Lung microvascular endothelial cell (primary cell): ENCODE measurements at regions not wholly inside any gene's neighbourhood (a gene's known extent, or its start where the extent isn't known, plus 50 kb on each side); places are given as distances from the start of the nearest gene placed in this dataset.
A peak's percentile ranks its signal among the peaks of the same experiment; 100 is the strongest.

Source experiments
- DNase-seq, 2 donors: peaks; one replicate each; pipeline versions ENCODE4 v3.0.0 to v3.0.0-alpha.2; 2010; ENCODE audit warnings: low read depth in 2 of 2

- peak; percentile 1 to 29 for DNase-seq
These were observed 101.9 kb upstream of the ANO3 start for GRCh38 chr11:26229981-26230380.

DNA sequence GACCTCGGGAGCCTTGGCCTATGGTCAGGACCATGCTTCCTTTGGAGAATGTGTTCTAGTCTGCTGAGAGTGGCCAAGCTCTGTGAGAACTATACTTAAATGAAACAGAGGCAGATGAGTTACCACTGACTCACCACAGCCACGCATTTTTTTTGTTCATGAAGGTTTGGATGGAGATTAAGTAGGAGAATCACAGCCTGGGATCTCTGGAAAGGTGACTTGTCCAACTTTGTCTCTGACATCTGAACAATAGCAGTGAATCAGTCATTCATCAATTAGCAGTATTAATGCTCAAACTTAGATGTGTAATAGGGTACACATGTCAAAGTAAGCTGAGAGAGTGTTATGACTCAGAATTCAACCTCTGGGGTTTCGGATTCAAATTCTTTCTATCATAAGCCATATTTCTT is 100.7 kb upstream of the ANO3 start:
- DNase-seq, result peak in 1 of 2 donors; percentile 89

- DNase-seq, result peak in 1 of 2 donors; percentile 30
These were observed 97.5 kb upstream of the ANO3 start for GRCh38 chr11:26234451-26234850.

DNA sequence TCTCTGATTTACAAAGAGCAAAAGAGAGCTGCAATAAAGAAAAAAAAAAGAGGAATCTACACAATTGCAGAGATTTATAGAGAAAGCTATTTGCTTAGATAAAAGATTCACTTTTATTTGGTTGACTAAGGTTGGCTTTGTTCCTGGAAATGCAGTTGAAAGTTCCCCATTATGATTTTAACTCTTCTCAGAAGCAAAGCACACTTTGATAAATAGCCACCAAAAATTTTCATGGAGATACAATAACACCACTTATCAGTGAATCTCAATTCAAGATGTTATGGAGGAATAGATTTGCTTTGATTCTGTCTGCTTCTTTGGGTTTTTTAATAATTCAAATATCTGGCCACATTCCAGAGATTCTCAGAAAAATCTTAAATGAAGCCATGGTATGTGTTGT is 88.5 kb upstream of the ANO3 start:
- no peak for DNase-seq

- no peak for DNase-seq
These were observed 87.7 kb upstream of the ANO3 start for GRCh38 chr11:26244207-26244606.

GRCh38 chr11:26245046-26245445 is 86.9 kb upstream of the ANO3 start:
- DNase-seq, result no peak

DNA sequence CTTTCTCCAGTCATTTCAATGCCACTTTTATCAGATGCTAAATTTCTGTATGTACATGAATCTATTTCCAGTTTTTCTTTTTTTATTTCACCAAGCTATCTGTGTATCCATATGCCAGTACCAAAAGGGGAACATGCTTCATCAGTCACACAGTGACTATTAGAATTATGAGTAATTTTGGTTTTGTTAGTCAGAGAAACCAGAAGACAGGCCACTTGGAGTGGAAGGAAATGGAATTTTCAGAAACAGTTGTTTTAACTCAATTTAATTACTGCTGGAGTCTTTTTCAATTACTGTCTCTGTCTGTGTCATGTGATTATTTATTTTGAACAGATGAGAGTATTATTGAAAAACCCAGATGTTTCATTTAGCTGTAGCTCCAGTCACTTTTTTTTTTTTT is 84.6 kb upstream of the ANO3 start:
- no peak for DNase-seq

DNA sequence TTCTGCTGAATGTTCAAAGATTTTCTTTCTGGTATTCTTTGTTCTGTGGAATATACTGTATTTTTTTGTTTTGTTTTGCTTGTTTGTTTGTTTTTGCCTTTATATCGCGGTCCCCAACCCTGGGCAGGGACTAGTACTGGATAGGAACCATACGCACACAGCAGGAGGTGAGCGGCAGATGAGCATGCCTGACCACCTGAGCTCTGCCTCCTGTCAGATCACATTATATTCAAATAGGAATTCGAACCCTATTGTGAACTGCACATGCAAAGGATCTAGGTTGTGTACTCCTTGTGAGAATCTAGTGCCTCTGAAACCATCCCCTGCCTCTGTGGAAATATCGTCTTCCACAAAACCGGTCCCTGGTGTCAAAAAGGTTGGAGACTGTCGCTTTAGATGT is 83.3 kb upstream of the ANO3 start:
- no peak for DNase-seq

DNA sequence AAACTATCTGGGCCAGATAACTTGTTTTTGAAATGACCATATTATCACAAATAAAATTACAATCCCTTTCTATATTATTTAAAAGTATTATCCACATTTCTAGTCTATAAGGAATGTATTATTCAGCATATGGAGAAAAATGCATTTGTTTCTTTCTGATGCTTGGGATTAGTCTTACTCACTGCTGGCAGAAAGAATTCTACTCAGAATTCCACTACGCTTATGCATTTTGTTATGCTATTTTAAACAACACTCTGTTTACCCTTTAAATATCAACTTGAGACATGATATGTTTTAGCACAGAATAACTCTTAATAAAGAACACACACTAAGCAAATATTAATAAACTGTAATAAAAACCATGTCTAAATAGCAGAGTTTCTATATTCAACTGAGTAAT is 77.6 kb upstream of the ANO3 start:
- DNase-seq, result no peak

- no peak for DNase-seq
These were observed 68.2 kb upstream of the ANO3 start for GRCh38 chr11:26263769-26264168.

GRCh38 chr11:26264266-26264665 is 67.7 kb upstream of the ANO3 start:
- DNase-seq, result no peak

DNA sequence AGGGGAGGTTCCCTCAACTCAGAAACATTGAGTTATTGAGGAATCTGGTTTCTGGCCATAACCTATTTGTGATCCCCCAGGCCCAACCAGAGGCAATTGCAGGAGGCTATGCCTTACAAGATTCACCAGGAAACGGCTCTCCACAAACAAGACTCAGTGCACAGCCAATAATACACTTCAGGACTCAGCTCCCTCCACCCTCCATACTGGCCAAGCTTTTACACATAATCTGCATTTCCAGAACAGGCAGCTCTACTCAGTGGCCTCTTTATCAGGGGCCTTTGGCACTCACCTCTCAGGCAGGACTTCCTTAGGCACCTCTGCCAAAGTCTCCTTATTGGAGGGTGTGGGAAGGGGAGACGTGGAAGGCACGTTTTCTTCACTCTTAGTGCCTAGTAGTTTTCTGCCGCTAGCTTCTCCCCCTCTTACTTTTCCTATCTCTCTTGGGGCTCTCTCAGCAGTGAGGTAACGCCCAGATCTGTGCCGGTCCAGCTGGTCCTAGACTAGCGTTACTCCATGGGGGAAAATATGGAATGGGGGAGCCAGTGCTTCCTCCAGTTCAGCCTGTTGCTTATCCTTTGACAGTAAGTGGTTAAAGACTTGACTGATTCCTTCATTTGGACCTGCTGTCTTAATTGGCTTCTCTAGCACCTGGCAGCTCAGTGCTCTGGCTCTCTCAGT is 62.8 kb upstream of the ANO3 start:
- no peak for DNase-seq

DNA sequence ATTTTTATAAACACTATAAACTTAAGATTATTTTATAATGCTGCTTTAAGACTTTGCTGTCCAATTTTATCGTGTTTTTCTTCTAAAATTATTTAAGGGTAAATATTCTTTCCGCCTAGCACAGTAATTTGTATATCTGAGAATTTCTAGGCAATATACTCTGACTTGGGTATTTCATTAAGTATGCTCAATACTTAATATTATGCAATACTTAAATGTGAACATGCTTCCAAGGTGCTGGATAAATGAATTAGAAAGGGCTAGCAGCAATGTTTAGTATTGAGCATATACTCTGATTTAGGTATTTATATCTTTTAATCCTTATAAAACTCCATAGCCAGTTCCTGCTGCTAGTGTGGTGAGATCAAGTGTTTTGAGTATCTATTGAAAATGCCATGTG is 60.3 kb upstream of the ANO3 start:
- DNase-seq, result no peak

- DNase-seq, result peak; percentile 71 to 72
These were observed 55.0 kb upstream of the ANO3 start for GRCh38 chr11:26276798-26277424.

DNA sequence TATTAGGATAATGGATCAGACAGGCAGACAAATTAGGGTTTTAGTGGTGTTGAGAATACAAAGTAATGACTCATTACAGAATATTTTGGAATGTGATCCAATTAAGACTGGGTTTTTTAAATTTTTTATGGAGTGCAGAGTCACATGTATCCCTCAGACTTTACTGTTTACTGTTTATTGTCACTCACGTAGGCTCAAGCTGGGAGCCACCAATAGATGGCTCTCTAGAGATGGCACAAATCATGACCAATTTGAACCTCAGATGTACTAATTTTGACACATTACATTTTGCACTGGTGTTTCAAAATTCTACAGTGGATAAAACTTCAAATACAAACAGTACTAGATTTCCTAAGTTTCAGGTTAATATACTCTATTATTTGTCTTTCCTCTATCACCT is 53.6 kb upstream of the ANO3 start:
- no peak for DNase-seq
